Heart right ventricle (tissue), 16 donors: ENCODE measurements at regions not wholly inside any gene's neighbourhood (a gene's known extent, or its start where the extent isn't known, plus 50 kb on each side); places are given as distances from the start of the nearest gene placed in this dataset.

Experiments
- ATAC-seq, 8 donors: fragments of 200-7000 bp; cut with Tn5 transposase; one replicate each; pipeline ENCODE4 v1.9.1; 2020; ENCODE audit warnings: mild to moderate bottlenecking in 8 of 8, moderate library complexity in 8 of 8, moderate number of reproducible peaks in 1 of 8
- DNase-seq, 2 donors: peaks; one replicate each; pipeline ENCODE4 v3.0.0-alpha.2; 2020
- H3K27ac ChIP-seq, 10 donors: fragments of 200-600 bp; sonication (generic) in 2 of 10; one replicate each; pipeline versions ENCODE4 v1.5.0 to v1.8.0; 2020 to 2022; ENCODE audit warnings: mild to moderate bottlenecking in 3 of 10
- H3K27me3 ChIP-seq, 7 donors: fragments of 200-600 bp; one replicate each; pipeline ENCODE4 v1.8.0; 2021 to 2022; ENCODE audit warnings: mild to moderate bottlenecking in 2 of 7
- H3K36me3 ChIP-seq, 9 donors: fragments of 200-600 bp; sonication (generic) in 1 of 9; one replicate each; pipeline versions ENCODE4 v1.5.0 to v1.8.0; 2020 to 2022; ENCODE audit warnings: mild to moderate bottlenecking in 2 of 9
- H3K4me1 ChIP-seq, 9 donors: fragments of 200-600 bp; sonication (generic) in 1 of 9; one replicate each; pipeline versions ENCODE4 v1.5.0 to v1.8.0; 2020 to 2022; ENCODE audit warnings: mild to moderate bottlenecking in 4 of 9
- H3K4me3 ChIP-seq, 10 donors: fragments of 200-600 bp; sonication (generic) in 2 of 10; one replicate each; pipeline versions ENCODE4 v1.5.0 to v1.8.0; 2020 to 2022; ENCODE audit warnings: mild to moderate bottlenecking in 7 of 10, moderate library complexity in 2 of 10
- H3K9me3 ChIP-seq, 11 donors: fragments of 200-600 bp in 10 of 11; sonication (generic) in 2 of 11; one replicate each; pipeline versions ENCODE4 v1.5.0 to v1.8.0; 2013 to 2022; ENCODE audit warnings: mild to moderate bottlenecking in 2 of 11, control low read depth in 1 of 11, moderate library complexity in 1 of 11
- WGBS, 2 donors: extraction: QIAGEN DNeasy Blood & Tissue Kit; methylation state at CpG; one replicate each; pipeline ENCODE4 v1.1.7; 2013; ENCODE audit warnings: inconsistent platforms in 1 of 2; 5-methylcytosine and 5-hydroxymethylcytosine counted together
- intact Hi-C, 10 donors: fragments of 100-400 bp; cut with DNase I; formaldehyde crosslinking; loops; one replicate each; pipeline versions ENCODE4 v1.11.1 to v1.14.2; 2022
- TF ChIP-seq, protein P1 (sequence below), 9 donors: fragments of 200-600 bp; sonication (generic) in 2 of 9; IDR thresholded peaks; one replicate each; pipeline versions ENCODE4 v1.5.0 to v1.8.0; 2021 to 2022; ENCODE audit warnings: antibody characterized with exemption in 9 of 9, mild to moderate bottlenecking in 5 of 9, moderate library complexity in 1 of 9
- donor health status: Arrhythmogenic right ventricular cardiomyopathy.
- donor health status: ischemic (EF 13 %, LVEDD 7.1; RV severe dilation, severe dysfunction).
- donor health status: healthy with polysubstance abuse.
- donor health status: DM: no; HTN: yes; CAD: no.
- donor health status: DM: no; HTN: no; CAD: no.
- donor health status: ischemic (EF 25% LVEDD 6.9; RV normal size, moderate dysfunction).
- donor health status: ischemic (EF 25% LVEDD 5.7; RV mildly dilated, moderate dysfunction).
- donor health status: healthy.
- donor health status: DM: yes; HTN: yes; CAD: no.
- donor health status: Ischemic cardiomyopathy.
- donor health status: ischemic (EF 35%, LVEDD 5.7; RV mildly dilated, moderate dysfunction).
- donor health status: nonischemic (EF 11% LVEDD 7.7; RV severe dilation, severe dysfunction).
- donor health status: DM: yes; HTN: yes; CAD: no.
- donor health status: PGD.
- donor health status: ischemic (EF 29% LVEDD 5.4; RV normal size, mild dysfunction).
- donor health status: nonischemic (EF 23%, LVEDD 6.1; RV moderate dilation, normal function).

- H3K4me1 ChIP-seq, result no peaks in the 10 kb centered on the region
- 70 to 76% methylated on average over 5 of the region's 5 CpGs for WGBS, 2 donors
- DNase-seq (no peak), ATAC-seq (no peak)
- H3K9me3 ChIP-seq, result peaks cover 0 to 4% (median 0%) of the 10 kb centered on the region in 11 donors
- H3K27ac ChIP-seq, result no peak overlapping the region
- TF ChIP-seq, protein P1, sequence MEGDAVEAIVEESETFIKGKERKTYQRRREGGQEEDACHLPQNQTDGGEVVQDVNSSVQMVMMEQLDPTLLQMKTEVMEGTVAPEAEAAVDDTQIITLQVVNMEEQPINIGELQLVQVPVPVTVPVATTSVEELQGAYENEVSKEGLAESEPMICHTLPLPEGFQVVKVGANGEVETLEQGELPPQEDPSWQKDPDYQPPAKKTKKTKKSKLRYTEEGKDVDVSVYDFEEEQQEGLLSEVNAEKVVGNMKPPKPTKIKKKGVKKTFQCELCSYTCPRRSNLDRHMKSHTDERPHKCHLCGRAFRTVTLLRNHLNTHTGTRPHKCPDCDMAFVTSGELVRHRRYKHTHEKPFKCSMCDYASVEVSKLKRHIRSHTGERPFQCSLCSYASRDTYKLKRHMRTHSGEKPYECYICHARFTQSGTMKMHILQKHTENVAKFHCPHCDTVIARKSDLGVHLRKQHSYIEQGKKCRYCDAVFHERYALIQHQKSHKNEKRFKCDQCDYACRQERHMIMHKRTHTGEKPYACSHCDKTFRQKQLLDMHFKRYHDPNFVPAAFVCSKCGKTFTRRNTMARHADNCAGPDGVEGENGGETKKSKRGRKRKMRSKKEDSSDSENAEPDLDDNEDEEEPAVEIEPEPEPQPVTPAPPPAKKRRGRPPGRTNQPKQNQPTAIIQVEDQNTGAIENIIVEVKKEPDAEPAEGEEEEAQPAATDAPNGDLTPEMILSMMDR (IDR thresholded peaks at IDR 0.05), result no peak
- intact Hi-C loops, result no loop called here
- H3K36me3 ChIP-seq, result no peaks in the 10 kb centered on the region
- no peaks in the 10 kb centered on the region for H3K27me3 ChIP-seq
- H3K4me3 ChIP-seq, result no peak overlapping the region
These were observed 664.4 kb upstream of the CDH8 start for GRCh38 chr16:62700426-62701294.

GRCh38 chr16:62692685-62693084 lies 656.4 kb upstream of the CDH8 start:
- no peak for ATAC-seq
- H3K4me1 ChIP-seq, result no peaks in the 10 kb centered on the region
- H3K4me3 ChIP-seq, result no peak overlapping the region
- WGBS, 2 donors, result 65 to 79% methylated on average over 1 of the region's 1 CpG
- no peak for DNase-seq
- intact Hi-C loops, result no loop called here
- no peak overlapping the region for H3K27ac ChIP-seq
- H3K27me3 ChIP-seq, result no peaks in the 10 kb centered on the region
- TF ChIP-seq, protein P1 (IDR thresholded peaks at IDR 0.05), result no peak
- H3K9me3 ChIP-seq, result peaks cover 0 to 44% (median 15%) of the 10 kb centered on the region in 11 donors
- H3K36me3 ChIP-seq, result no peaks in the 10 kb centered on the region

GRCh38 chr16:62681819-62682218 lies 645.6 kb upstream of the CDH8 start:
- ATAC-seq, result no peak
- peaks cover 0 to 78% (median 23%) of the 10 kb centered on the region in 11 donors for H3K9me3 ChIP-seq

DNA sequence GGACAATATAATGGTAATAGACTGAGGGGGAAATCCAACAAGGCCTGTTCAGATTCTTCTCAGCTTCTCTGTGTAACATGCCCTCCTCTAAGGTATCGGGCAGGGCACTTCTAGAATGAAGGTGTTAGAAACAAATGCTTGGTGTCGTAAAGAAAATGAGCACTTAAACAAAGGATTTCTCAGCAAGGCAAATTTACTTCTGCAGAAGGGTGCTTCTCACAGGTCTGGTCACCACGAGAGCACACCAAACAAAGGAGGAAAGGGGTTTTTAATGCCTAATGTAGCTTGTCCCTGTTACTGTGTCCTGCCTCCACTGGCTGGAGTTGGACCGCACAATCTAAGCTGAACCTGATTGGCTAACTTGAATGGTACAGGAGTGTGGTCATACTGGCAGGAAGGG lies 642.6 kb upstream of the CDH8 start:
- H3K4me3 ChIP-seq, result no peak overlapping the region
- WGBS, 2 donors, result 66 to 81% methylated on average over 4 of the region's 4 CpGs
- ATAC-seq (no peak), DNase-seq (no peak)
- no peaks in the 10 kb centered on the region for H3K4me1 ChIP-seq
- H3K9me3 ChIP-seq, result peaks cover 0 to 73% (median 23%) of the 10 kb centered on the region in 11 donors
- no peaks in the 10 kb centered on the region for H3K27me3 ChIP-seq
- TF ChIP-seq, protein P1 (IDR thresholded peaks at IDR 0.05), result no peak
- no peak overlapping the region for H3K27ac ChIP-seq
- intact Hi-C loops, result no loop called here
- no peaks in the 10 kb centered on the region for H3K36me3 ChIP-seq

More at GRCh38 chr16:62681819-62682218, 645.6 kb upstream of the CDH8 start:
- H3K4me1 ChIP-seq, result no peaks in the 10 kb centered on the region
- no peaks in the 10 kb centered on the region for H3K27me3 ChIP-seq
- H3K27ac ChIP-seq, result no peak overlapping the region
- 86 to 90% methylated on average over 1 of the region's 1 CpG for WGBS, 2 donors
- no peak overlapping the region for H3K4me3 ChIP-seq
- TF ChIP-seq, protein P1 (IDR thresholded peaks at IDR 0.05), result no peak
- no peaks in the 10 kb centered on the region for H3K36me3 ChIP-seq
- DNase-seq, result no peak
- intact Hi-C loops, result loop anchor here in 1 of 10 donors (10.0 kb wide), 1 partner anchor 57 kb away; no protein-coding TSS in a partner anchor
